ENCODE measurements at regions not wholly inside any gene's neighbourhood (a gene's known extent, or its start where the extent isn't known, plus 50 kb on each side); places are given as distances from the start of the nearest gene placed in this dataset.

GRCh38 chr2:109679626-109680025 is 65.5 kb downstream of the SOWAHC start:
- Histone ChIP-seq H4K20me1 (ENCODE audit: insufficient read depth, low read length) (no peaks in the 10 kb centered on the region), H3K4me1 (ENCODE audit: insufficient read depth, low read length, poor library complexity, severe bottlenecking) (no peaks in the 10 kb centered on the region), H3K4me3 (ENCODE audit: low read depth, low read length, poor library complexity, severe bottlenecking) (no peak overlapping the region), H3K79me2 (ENCODE audit: insufficient read depth, low read depth, low read length) (no peaks in the 10 kb centered on the region), H3K9me3 (ENCODE audit: low read length) (no peaks in the 10 kb centered on the region), H3K4me2 (ENCODE audit: low read length) (no peak overlapping the region), H2AFZ (ENCODE audit: low read length) (no peak overlapping the region), H3K36me3 (ENCODE audit: insufficient read depth, low read length) (no peaks in the 10 kb centered on the region), H3K27ac (ENCODE audit: low read depth, low read length, poor library complexity, severe bottlenecking) (no peak overlapping the region), H3K9me2 (ENCODE audit: insufficient read depth, low read length) (no peaks in the 10 kb centered on the region)
- TF ChIP-seq EZH2phosphoT487 (IDR thresholded peaks at IDR 0.05; ENCODE audit: borderline replicate concordance, low read depth, low read length) = no peak
- TF ChIP-seq CTCF (conservative IDR thresholded peaks at IDR 0.05; ENCODE audit: low read length) = no peak
- no TSS peak for BruUV-seq (replicated peaks)
- ChIA-PET POLR2A (interaction anchor here (0.6 kb wide), 1 partner anchor 9 kb away, joined by 8 read pairs; no protein-coding TSS in a partner anchor), CTCF (ENCODE audit: unreplicated experiment) (no interaction called here)
- intact Hi-C loops (cut with micrococcal nuclease; ENCODE audit: unreplicated experiment) = no loop called here
- no peak for DNase-seq (ENCODE audit: low spot score)

DNA sequence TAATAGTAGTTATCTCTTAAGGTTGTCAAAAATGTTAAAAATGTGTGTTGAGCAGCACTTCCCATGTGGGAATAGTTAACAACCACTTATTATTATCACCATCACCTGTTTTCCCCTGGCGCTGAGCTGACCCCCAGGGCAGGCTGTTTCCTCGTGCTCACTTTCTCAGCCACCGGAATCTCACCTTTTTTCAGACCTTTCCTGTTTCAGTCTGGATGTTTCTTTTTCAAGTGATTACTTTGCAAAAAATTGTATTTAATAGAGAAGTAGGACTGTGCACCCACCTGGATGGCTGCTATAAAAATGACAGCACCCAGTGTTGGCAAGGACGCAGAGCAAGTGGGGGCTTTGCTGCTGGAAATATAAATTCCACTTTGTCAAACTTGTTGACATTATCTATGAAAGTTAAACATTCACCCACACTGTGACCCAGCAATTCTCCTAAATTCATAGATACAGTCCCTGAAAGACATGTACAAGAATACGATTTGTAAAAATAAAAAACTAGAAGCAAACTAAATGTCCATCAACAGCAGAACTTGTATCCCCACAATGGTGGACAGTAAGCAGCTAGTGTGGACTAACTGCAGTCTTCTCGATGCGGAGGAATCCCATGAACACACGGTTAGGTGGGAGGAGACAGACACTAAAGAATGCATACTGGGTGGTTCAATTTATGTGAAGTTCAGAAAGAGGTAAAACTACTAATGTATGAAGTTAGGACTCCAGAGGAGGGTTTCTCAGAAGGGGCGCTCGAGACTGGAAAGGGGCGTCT is 66.5 kb downstream of the SOWAHC start:
- no peak overlapping the region for H2AFZ ChIP-seq (ENCODE audit: low read length)
- no peaks in the 10 kb centered on the region for H3K9me2 ChIP-seq (ENCODE audit: insufficient read depth, low read length)
- no peaks in the 10 kb centered on the region for H3K36me3 ChIP-seq (ENCODE audit: insufficient read depth, low read length)
- H3K4me1 ChIP-seq (ENCODE audit: insufficient read depth, low read length, poor library complexity, severe bottlenecking) = no peaks in the 10 kb centered on the region
- no peak overlapping the region for H3K4me3 ChIP-seq (ENCODE audit: low read depth, low read length, poor library complexity, severe bottlenecking)
- no peak overlapping the region for H3K4me2 ChIP-seq (ENCODE audit: low read length)
- no peaks in the 10 kb centered on the region for H3K79me2 ChIP-seq (ENCODE audit: insufficient read depth, low read depth, low read length)
- TF ChIP-seq CTCF (conservative IDR thresholded peaks at IDR 0.05; ENCODE audit: low read length) (no peak), EZH2phosphoT487 (IDR thresholded peaks at IDR 0.05; ENCODE audit: borderline replicate concordance, low read depth, low read length) (no peak)
- H3K9me3 ChIP-seq (ENCODE audit: low read length) = no peaks in the 10 kb centered on the region
- no peak for DNase-seq (ENCODE audit: low spot score)
- intact Hi-C loops (cut with micrococcal nuclease; ENCODE audit: unreplicated experiment) = no loop called here
- ChIA-PET CTCF (ENCODE audit: unreplicated experiment) (no interaction called here), POLR2A (interaction anchor here (0.8 kb wide), 1 partner anchor 9 kb away, joined by 3 read pairs; no protein-coding TSS in a partner anchor)
- BruUV-seq (replicated peaks) = no TSS peak
- H3K27ac ChIP-seq (ENCODE audit: low read depth, low read length, poor library complexity, severe bottlenecking) = no peak overlapping the region
- H4K20me1 ChIP-seq (ENCODE audit: insufficient read depth, low read length) = no peaks in the 10 kb centered on the region

GRCh38 chr2:109681633-109682380 is 67.6 kb downstream of the SOWAHC start:
- no peaks in the 10 kb centered on the region for H3K4me1 ChIP-seq (ENCODE audit: insufficient read depth, low read length, poor library complexity, severe bottlenecking)
- H3K9me3 ChIP-seq (ENCODE audit: low read length) = no peaks in the 10 kb centered on the region
- intact Hi-C loops (cut with micrococcal nuclease; ENCODE audit: unreplicated experiment) = no loop called here
- ChIA-PET CTCF (ENCODE audit: unreplicated experiment) (no interaction called here), POLR2A (no interaction called here)
- no peaks in the 10 kb centered on the region for H3K79me2 ChIP-seq (ENCODE audit: insufficient read depth, low read depth, low read length)
- no peaks in the 10 kb centered on the region for H3K36me3 ChIP-seq (ENCODE audit: insufficient read depth, low read length)
- H3K27ac ChIP-seq (ENCODE audit: low read depth, low read length, poor library complexity, severe bottlenecking) = no peak overlapping the region
- no peak for DNase-seq (ENCODE audit: low spot score)
- no peaks in the 10 kb centered on the region for H4K20me1 ChIP-seq (ENCODE audit: insufficient read depth, low read length)
- H2AFZ ChIP-seq (ENCODE audit: low read length) = no peak overlapping the region
- H3K4me2 ChIP-seq (ENCODE audit: low read length) = no peak overlapping the region
- no peak overlapping the region for H3K4me3 ChIP-seq (ENCODE audit: low read depth, low read length, poor library complexity, severe bottlenecking)
- H3K9me2 ChIP-seq (ENCODE audit: insufficient read depth, low read length) = no peaks in the 10 kb centered on the region
- TF ChIP-seq EZH2phosphoT487 (IDR thresholded peaks at IDR 0.05; ENCODE audit: borderline replicate concordance, low read depth, low read length) (no peak), CTCF (conservative IDR thresholded peaks at IDR 0.05; ENCODE audit: low read length) (no peak)
- BruUV-seq (replicated peaks) = no TSS peak
